SW480 (cell line): ENCODE measurements at regions not wholly inside any gene's neighbourhood (a gene's known extent, or its start where the extent isn't known, plus 50 kb on each side); places are given as distances from the start of the nearest gene placed in this dataset.

Experiments used
- DNase-seq: peaks from one replicate; pipeline ENCODE4 v3.0.0-alpha.2; 2016; ENCODE audit warnings: low spot score

- DNase-seq, result no peak
Observed at GRCh38 chr1:60427194-60427593, 353.6 kb upstream of the C1orf87 start.

GRCh38 chr1:60425528-60425927, 352.0 kb upstream of the C1orf87 start:
- DNase-seq, result peak; percentile 6

GRCh38 chr1:60423146-60423780, 349.7 kb upstream of the C1orf87 start:
- DNase-seq, result no peak

- DNase-seq, result no peak
Observed at GRCh38 chr1:60421965-60422364, 348.4 kb upstream of the C1orf87 start.

GRCh38 chr1:60419023-60419422, 345.5 kb upstream of the C1orf87 start:
- DNase-seq, result no peak

GRCh38 chr1:60415696-60416095, 342.1 kb upstream of the C1orf87 start:
- no peak for DNase-seq

GRCh38 chr1:60413091-60413490, 339.5 kb upstream of the C1orf87 start:
- no peak for DNase-seq

- no peak for DNase-seq
Observed at GRCh38 chr1:60411591-60411990, 338.0 kb upstream of the C1orf87 start.

- DNase-seq, result no peak
Observed at GRCh38 chr1:60402816-60403215, 329.2 kb upstream of the C1orf87 start.

GRCh38 chr1:60402216-60402615, 328.6 kb upstream of the C1orf87 start:
- DNase-seq, result no peak

GRCh38 chr1:60394436-60394835, 320.9 kb upstream of the C1orf87 start:
- DNase-seq, result no peak

- DNase-seq, result no peak
Observed at GRCh38 chr1:60390593-60391282, 317.2 kb upstream of the C1orf87 start.

GRCh38 chr1:60388092-60388987, 314.8 kb upstream of the C1orf87 start:
- DNase-seq, result no peak

- DNase-seq, result no peak
Observed at GRCh38 chr1:60387175-60387574, 313.6 kb upstream of the C1orf87 start.

GRCh38 chr1:60386249-60386648, 312.7 kb upstream of the C1orf87 start:
- DNase-seq, result no peak

GRCh38 chr1:60376196-60376595, 302.6 kb upstream of the C1orf87 start:
- no peak for DNase-seq

GRCh38 chr1:60374537-60374936, 301.0 kb upstream of the C1orf87 start:
- no peak for DNase-seq

- no peak for DNase-seq
Observed at GRCh38 chr1:60367532-60367931, 294.0 kb upstream of the C1orf87 start.

GRCh38 chr1:60359431-60359830, 285.9 kb upstream of the C1orf87 start:
- DNase-seq, result no peak

GRCh38 chr1:60350531-60350930, 277.0 kb upstream of the C1orf87 start:
- no peak for DNase-seq

GRCh38 chr1:60348884-60349283, 275.3 kb upstream of the C1orf87 start:
- DNase-seq, result no peak

GRCh38 chr1:60345621-60346020, 272.1 kb upstream of the C1orf87 start:
- DNase-seq, result no peak

GRCh38 chr1:60345049-60345448, 271.5 kb upstream of the C1orf87 start:
- no peak for DNase-seq
